ENCODE measurements at regions not wholly inside any gene's neighbourhood (a gene's known extent, or its start where the extent isn't known, plus 50 kb on each side); places are given as distances from the start of the nearest gene placed in this dataset.

- no peak for TF ChIP-seq CTCF (conservative IDR thresholded peaks at IDR 0.05; ENCODE audit: low read length)
- no peak for TF ChIP-seq EZH2phosphoT487 (IDR thresholded peaks at IDR 0.05; ENCODE audit: borderline replicate concordance)
Observed at GRCh38 chr20:62545901-62546525, 70.2 kb upstream of the GATA5 start.
